GM19397 (cell line): ENCODE measurements at regions not wholly inside any gene's neighbourhood (a gene's known extent, or its start where the extent isn't known, plus 50 kb on each side); places are given as distances from the start of the nearest gene placed in this dataset.
"Not testable (repeated sequence)": the region's sequence is repeated elsewhere in the genome, so short reads cannot be mapped to it uniquely, and the experiment has no call there.

Experiments
- ATAC-seq: cut with Tn5 transposase; IDR thresholded peaks from one replicate; pipeline ENCODE4 v1.9.1; 2021; ENCODE audit warnings: mild to moderate bottlenecking, moderate library complexity; ENCODE audit not compliant: unreplicated experiment

DNA sequence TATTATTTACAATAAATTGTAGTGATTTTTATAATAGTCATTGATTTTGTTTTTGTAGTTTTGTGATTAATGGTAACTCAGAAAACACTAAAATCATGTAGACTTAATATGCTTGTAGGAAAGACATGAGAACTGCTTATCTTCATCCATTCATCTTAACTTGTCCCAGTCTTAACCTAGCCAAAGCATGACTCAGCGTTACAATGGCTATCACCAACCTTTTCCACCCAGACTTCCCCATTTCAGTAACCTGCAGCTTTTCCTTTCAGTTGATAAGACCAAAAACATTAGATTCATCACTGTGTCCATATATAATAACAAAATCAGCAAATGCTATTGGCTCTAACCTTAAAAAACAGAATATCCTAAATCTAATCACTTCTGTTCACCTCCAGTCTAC lies 106.2 kb upstream of the KLF8 start:
- ATAC-seq: no peak

GRCh38 chrX:56130031-56130430 lies 102.1 kb upstream of the KLF8 start:
- no peak for ATAC-seq

GRCh38 chrX:56130436-56130835 lies 101.7 kb upstream of the KLF8 start:
- ATAC-seq: no peak

DNA sequence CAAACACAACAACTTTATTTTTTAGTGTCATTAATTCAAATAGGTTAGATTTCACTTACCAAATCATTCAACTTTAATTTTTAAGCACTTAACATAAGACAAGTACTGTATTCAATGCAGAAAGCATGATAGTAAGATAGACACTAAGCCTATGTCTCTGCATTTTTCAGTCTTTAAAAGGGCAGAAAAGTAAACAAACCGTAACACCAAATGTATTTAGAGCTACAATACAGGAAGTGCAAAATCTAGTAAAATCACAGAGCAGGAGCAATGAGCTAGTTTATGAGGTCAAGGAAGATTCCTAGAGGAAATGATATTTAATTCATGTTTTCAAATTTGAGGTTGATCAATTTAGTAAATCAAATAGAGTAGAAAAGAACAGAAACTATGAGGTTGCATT lies 68.0 kb upstream of the KLF8 start:
- not testable (repeated sequence) for ATAC-seq
